GM12891 (cell line): ENCODE measurements at regions not wholly inside any gene's neighbourhood (a gene's known extent, or its start where the extent isn't known, plus 50 kb on each side); places are given as distances from the start of the nearest gene placed in this dataset.

ENCODE experiments used
- PAX5 ChIP-seq: IDR thresholded peaks from 2 replicates; pipeline ENCODE4 v1.6.1; 2011; ENCODE audit warnings: low read length, moderate library complexity, mild to moderate bottlenecking; ENCODE audit not compliant: insufficient read depth, severe bottlenecking
- POLR2A ChIP-seq: IDR thresholded peaks from 2 replicates; pipeline ENCODE4 v1.6.1; 2011; ENCODE audit warnings: low read depth, low read length, control low read depth
- POLR2AphosphoS5 ChIP-seq: IDR thresholded peaks from 2 replicates; pipeline ENCODE4 v1.6.1; 2011; ENCODE audit warnings: low read depth, low read length, control low read depth
- POU2F2 ChIP-seq: IDR thresholded peaks from 2 replicates; pipeline ENCODE4 v1.6.1; 2011; ENCODE audit warnings: low read depth, mild to moderate bottlenecking, control low read depth, low read length, moderate library complexity
- SPI1 ChIP-seq: IDR thresholded peaks from 2 replicates; pipeline ENCODE4 v1.6.1; 2011; ENCODE audit warnings: low read depth, low read length, control low read depth
- TAF1 ChIP-seq: IDR thresholded peaks from 2 replicates; pipeline ENCODE4 v1.6.1; 2011; ENCODE audit warnings: low read depth, low read length, control low read depth

DNA sequence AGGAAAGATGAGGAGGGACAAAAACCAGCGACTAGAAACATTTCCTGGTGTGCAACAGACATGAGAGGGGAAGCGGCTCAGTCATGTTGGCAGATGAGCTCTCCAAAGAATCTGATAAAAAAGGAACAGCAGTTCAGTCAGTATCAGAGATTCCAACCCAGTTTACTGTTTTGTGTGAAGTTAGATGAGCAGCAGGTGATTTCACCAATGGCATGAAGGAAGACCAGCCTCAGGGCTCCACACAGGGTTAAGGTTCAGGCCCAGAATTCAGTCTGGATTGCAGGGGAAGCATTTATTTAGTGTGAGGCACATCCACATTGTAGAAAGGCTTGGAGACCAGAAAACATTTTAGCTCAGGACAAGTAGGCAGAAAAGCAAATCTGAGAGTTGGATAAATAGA is 317.8 kb downstream of the C6orf118 start:
- TF ChIP-seq POLR2A (no peak), POLR2AphosphoS5 (no peak), PAX5 (no peak), TAF1 (no peak), POU2F2 (no peak), SPI1 (no peak)
